ENCODE measurements at regions not wholly inside any gene's neighbourhood (a gene's known extent, or its start where the extent isn't known, plus 50 kb on each side); places are given as distances from the start of the nearest gene placed in this dataset.

DNA sequence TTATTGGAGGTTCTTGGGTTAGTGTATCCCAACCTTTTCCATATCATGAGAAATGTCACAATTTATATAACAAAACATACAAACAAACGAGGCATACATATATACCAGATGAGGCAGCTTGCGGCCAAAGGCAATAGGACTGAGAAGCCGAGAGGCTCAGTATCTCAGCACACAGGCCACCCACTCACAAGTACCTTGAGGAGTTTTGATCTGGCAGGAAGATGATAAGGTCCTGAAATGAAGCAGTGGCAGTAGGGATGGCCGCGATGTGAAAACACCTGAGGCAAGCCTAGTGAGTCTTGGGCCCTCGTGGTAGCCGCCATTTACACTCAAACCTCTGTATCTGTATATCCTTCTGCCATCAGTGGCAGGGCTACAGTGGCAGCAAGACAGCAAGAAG lies 55.3 kb upstream of the PRPS1 start:
- TF ChIP-seq, protein P1, sequence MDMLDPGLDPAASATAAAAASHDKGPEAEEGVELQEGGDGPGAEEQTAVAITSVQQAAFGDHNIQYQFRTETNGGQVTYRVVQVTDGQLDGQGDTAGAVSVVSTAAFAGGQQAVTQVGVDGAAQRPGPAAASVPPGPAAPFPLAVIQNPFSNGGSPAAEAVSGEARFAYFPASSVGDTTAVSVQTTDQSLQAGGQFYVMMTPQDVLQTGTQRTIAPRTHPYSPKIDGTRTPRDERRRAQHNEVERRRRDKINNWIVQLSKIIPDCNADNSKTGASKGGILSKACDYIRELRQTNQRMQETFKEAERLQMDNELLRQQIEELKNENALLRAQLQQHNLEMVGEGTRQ (IDR thresholded peaks at IDR 0.05; ENCODE audit: low read depth, low read length) = no peak
- TF ChIP-seq, protein P2, sequence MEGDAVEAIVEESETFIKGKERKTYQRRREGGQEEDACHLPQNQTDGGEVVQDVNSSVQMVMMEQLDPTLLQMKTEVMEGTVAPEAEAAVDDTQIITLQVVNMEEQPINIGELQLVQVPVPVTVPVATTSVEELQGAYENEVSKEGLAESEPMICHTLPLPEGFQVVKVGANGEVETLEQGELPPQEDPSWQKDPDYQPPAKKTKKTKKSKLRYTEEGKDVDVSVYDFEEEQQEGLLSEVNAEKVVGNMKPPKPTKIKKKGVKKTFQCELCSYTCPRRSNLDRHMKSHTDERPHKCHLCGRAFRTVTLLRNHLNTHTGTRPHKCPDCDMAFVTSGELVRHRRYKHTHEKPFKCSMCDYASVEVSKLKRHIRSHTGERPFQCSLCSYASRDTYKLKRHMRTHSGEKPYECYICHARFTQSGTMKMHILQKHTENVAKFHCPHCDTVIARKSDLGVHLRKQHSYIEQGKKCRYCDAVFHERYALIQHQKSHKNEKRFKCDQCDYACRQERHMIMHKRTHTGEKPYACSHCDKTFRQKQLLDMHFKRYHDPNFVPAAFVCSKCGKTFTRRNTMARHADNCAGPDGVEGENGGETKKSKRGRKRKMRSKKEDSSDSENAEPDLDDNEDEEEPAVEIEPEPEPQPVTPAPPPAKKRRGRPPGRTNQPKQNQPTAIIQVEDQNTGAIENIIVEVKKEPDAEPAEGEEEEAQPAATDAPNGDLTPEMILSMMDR (conservative IDR thresholded peaks at IDR 0.05; ENCODE audit: low read depth, low read length) = no peak
- TF ChIP-seq POLR2A (IDR thresholded peaks at IDR 0.05; ENCODE audit: low read depth, low read length) = no peak
- no peak for TF ChIP-seq MAFK (IDR thresholded peaks at IDR 0.05; ENCODE audit: low read depth, low read length)
- TF ChIP-seq CHD1 (IDR thresholded peaks at IDR 0.05; ENCODE audit: low read depth, low read length) = no peak
- TF ChIP-seq CEBPB (IDR thresholded peaks at IDR 0.05; ENCODE audit: low read depth, low read length) = no peak
- no peak for TF ChIP-seq SMC3 (IDR thresholded peaks at IDR 0.05; ENCODE audit: low read depth, low read length)
- no peak for TF ChIP-seq RAD21 (IDR thresholded peaks at IDR 0.05; ENCODE audit: low read length)
- TF ChIP-seq MXI1 (IDR thresholded peaks at IDR 0.05; ENCODE audit: borderline replicate concordance, low read depth, low read length) = no peak
- TF ChIP-seq RCOR1 (IDR thresholded peaks at IDR 0.05; ENCODE audit: insufficient replicate concordance, low read length) = no peak
- no peak for TF ChIP-seq ELK1 (IDR thresholded peaks at IDR 0.05; ENCODE audit: borderline replicate concordance, low read depth, low read length)
